ENCODE measurements at regions not wholly inside any gene's neighbourhood (a gene's known extent, or its start where the extent isn't known, plus 50 kb on each side); places are given as distances from the start of the nearest gene placed in this dataset.

DNA sequence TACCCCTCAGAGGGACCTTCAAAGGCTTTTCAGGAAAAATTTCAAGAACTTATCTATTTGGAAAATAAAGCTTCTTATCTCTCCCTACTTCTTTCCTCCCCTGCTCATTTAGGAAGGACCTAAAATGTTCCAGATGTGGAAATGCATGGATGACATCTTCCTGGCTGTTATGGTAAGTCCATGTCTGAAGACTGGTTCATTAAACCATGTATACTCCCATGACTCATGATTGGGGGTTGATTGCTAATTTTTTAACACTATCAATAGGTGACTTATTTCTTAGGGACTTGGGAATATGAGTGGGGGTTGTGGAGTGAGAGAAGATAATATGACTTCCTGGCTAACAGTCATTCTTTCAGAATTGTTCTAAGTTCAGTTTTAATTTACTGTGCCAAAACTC is 104.0 kb upstream of the PARD3B start:
- TF ChIP-seq CTCF (IDR thresholded peaks at IDR 0.05; ENCODE audit: insufficient read depth, low read depth, low read length) (no peak), EZH2 (IDR thresholded peaks at IDR 0.05; ENCODE audit: insufficient read depth, low read length) (no peak)
